ENCODE measurements at regions not wholly inside any gene's neighbourhood (a gene's known extent, or its start where the extent isn't known, plus 50 kb on each side); places are given as distances from the start of the nearest gene placed in this dataset.

- DNase-seq (ENCODE audit: low spot score): no peak
- in situ Hi-C loops (cut with MboI; ENCODE audit: low pct_unique_long_range_greater_than_20kb, low sequenced_read_pairs, unreplicated experiment): no loop called here
- TF ChIP-seq, protein P1, sequence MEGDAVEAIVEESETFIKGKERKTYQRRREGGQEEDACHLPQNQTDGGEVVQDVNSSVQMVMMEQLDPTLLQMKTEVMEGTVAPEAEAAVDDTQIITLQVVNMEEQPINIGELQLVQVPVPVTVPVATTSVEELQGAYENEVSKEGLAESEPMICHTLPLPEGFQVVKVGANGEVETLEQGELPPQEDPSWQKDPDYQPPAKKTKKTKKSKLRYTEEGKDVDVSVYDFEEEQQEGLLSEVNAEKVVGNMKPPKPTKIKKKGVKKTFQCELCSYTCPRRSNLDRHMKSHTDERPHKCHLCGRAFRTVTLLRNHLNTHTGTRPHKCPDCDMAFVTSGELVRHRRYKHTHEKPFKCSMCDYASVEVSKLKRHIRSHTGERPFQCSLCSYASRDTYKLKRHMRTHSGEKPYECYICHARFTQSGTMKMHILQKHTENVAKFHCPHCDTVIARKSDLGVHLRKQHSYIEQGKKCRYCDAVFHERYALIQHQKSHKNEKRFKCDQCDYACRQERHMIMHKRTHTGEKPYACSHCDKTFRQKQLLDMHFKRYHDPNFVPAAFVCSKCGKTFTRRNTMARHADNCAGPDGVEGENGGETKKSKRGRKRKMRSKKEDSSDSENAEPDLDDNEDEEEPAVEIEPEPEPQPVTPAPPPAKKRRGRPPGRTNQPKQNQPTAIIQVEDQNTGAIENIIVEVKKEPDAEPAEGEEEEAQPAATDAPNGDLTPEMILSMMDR (IDR thresholded peaks at IDR 0.05; ENCODE audit: extremely low read depth, insufficient read depth, missing control alignments): no peak
Observed at GRCh38 chrX:63932006-63932405, 147.0 kb upstream of the ARHGEF9 start.

GRCh38 chrX:63930140-63930539, 145.1 kb upstream of the ARHGEF9 start:
- TF ChIP-seq, protein P1 (IDR thresholded peaks at IDR 0.05; ENCODE audit: extremely low read depth, insufficient read depth, missing control alignments): no peak
- in situ Hi-C loops (cut with MboI; ENCODE audit: low pct_unique_long_range_greater_than_20kb, low sequenced_read_pairs, unreplicated experiment): no loop called here
- no peak for DNase-seq (ENCODE audit: low spot score)

DNA sequence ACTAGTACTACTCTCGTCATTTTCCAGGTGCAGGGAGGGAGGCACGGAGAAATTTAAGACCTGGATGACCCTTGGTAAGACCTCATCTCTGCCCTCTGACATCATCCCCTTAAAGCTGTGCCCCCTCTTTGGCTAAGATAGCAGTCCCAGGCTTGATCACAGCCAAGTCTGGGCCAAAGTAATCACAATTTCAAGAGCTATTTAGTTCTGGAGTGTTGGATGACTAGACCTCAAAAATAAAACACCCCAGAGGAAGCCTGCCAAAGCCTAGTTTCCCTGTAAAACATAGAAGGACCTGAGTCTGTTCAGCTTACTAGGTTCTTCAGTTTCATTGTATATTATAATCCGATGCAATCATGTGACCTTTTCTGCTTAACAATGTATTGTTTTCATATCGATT, 144.6 kb upstream of the ARHGEF9 start:
- in situ Hi-C loops (cut with MboI; ENCODE audit: low pct_unique_long_range_greater_than_20kb, low sequenced_read_pairs, unreplicated experiment): no loop called here
- DNase-seq (ENCODE audit: low spot score): no peak
- TF ChIP-seq, protein P1 (IDR thresholded peaks at IDR 0.05; ENCODE audit: extremely low read depth, insufficient read depth, missing control alignments): no peak

DNA sequence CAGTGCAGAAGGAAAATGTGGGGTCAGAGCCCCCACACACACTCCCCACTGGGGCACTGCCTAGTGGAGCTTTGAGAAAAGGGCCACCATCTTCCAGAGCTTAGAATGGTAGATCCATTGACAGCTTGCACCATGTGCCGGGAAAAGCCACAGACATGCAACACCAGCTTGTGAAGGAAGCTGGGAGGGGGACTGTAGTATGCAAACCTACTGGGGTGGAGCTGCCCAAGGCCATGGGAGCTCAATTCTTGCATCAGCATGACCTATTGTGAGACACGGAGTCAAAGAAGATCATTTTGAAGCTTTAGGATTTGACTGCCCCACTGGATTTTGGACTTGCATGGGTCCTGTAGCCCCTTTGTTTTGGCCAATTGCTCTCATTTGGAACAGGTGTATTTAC, 142.8 kb upstream of the ARHGEF9 start:
- in situ Hi-C loops (cut with MboI; ENCODE audit: low pct_unique_long_range_greater_than_20kb, low sequenced_read_pairs, unreplicated experiment): no loop called here
- no peak for DNase-seq (ENCODE audit: low spot score)
- TF ChIP-seq, protein P1 (IDR thresholded peaks at IDR 0.05; ENCODE audit: extremely low read depth, insufficient read depth, missing control alignments): no peak

- in situ Hi-C loops (cut with MboI; ENCODE audit: low pct_unique_long_range_greater_than_20kb, low sequenced_read_pairs, unreplicated experiment): no loop called here
- TF ChIP-seq, protein P1 (IDR thresholded peaks at IDR 0.05; ENCODE audit: extremely low read depth, insufficient read depth, missing control alignments): no peak
- DNase-seq (ENCODE audit: low spot score): no peak
Observed at GRCh38 chrX:63922221-63922620, 137.2 kb upstream of the ARHGEF9 start.

DNA sequence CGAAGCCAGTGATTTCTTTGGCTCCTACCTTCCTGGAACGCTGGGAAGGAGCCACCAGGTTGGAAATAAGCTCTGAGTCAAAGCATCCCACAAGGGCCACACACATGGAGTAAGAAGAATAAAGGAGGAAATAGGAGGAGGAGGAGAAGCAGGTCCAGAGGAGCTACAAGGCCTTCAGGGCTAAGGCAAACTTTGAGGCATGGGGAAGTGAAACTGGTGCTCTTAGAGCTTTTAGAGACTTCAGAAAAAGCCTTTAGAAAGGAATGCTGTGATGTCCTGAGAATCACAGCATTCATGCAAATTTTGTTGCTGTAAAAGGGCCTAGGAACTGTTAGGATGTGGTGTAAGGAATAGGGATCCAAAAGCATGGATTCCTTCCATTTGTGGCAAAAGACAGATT, 135.9 kb upstream of the ARHGEF9 start:
- no peak for DNase-seq (ENCODE audit: low spot score)
- TF ChIP-seq, protein P1 (IDR thresholded peaks at IDR 0.05; ENCODE audit: extremely low read depth, insufficient read depth, missing control alignments): no peak
- in situ Hi-C loops (cut with MboI; ENCODE audit: low pct_unique_long_range_greater_than_20kb, low sequenced_read_pairs, unreplicated experiment): no loop called here

DNA sequence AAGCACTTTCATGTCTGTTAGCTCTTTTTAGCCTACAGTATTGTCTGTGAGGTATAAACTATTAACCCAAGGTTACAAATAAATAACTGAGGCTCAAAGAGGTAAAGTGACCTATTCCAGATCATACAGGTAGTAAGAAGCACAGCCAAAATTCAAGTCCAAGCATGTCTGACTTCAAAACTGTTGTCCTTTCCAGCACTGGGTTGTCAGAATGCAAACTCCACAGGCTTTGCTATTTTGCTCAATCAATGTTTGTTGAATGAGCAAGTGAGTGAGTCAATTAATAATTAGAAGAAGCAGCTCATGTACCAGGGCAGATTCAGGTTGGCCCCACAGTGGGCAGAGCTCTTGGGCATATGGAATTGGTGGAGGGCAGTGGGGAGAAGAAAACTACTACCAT, 134.1 kb upstream of the ARHGEF9 start:
- in situ Hi-C loops (cut with MboI; ENCODE audit: low pct_unique_long_range_greater_than_20kb, low sequenced_read_pairs, unreplicated experiment): no loop called here

More for the DNA sequence above, 134.1 kb upstream of the ARHGEF9 start:
- TF ChIP-seq, protein P1 (IDR thresholded peaks at IDR 0.05; ENCODE audit: extremely low read depth, insufficient read depth, missing control alignments): no peak
- DNase-seq (ENCODE audit: low spot score): no peak
